Stimulated activated CD4-positive, alpha-beta T cell treated with anti-CD3 and anti-CD28 coated beads, Interleukin-12 subunit alpha, Interleukin-12 subunit beta, amount 100 ng/mL, for 48 hours (primary cell): ENCODE measurements at regions not wholly inside any gene's neighbourhood (a gene's known extent, or its start where the extent isn't known, plus 50 kb on each side); places are given as distances from the start of the nearest gene placed in this dataset.

ENCODE experiments used
- DNase-seq, 3 donors: peaks; one replicate each; pipeline ENCODE4 v3.0.0-alpha.2; 2020; ENCODE audit warnings: low read depth in 2 of 3, low spot score in 1 of 3

DNA sequence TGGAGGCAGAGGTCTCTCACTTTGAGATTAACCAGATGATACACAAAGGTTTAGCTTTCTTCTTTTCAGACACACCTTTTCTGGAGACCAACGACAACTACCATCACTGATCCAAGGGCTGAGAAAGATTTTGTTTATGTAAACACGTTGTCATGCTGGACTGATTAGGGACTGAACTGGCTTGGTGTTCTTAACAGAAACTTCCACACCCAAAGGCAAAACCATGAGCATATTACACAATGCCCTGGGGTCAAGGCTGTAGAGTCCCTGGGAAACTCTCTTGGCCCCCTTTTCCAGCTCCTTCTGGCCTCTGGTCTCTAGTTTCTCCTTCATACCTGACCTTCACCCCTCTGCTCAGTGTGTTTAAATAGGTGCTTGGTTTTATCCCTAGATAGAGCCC is 447.0 kb upstream of the TCF4 start:
- DNase-seq, result no peak

DNA sequence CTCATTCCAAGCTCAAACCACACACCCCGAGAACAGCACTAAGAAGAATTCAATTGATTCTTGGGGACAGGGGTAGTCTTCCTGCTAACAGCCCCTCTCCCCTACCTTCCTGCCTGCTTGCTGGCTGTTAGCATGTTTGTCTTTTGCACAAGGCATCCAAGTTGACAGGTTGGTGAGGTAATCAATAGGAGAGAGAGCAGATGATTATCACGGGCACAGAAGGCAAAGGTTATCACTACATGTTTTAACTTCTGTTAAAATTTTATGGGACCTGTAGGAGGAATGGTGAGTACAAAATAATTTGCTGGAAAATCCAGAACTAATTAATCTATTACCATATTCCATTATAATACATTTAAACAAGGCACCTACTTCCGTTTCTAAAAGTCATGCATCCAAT is 442.1 kb upstream of the TCF4 start:
- DNase-seq, result no peak

DNA sequence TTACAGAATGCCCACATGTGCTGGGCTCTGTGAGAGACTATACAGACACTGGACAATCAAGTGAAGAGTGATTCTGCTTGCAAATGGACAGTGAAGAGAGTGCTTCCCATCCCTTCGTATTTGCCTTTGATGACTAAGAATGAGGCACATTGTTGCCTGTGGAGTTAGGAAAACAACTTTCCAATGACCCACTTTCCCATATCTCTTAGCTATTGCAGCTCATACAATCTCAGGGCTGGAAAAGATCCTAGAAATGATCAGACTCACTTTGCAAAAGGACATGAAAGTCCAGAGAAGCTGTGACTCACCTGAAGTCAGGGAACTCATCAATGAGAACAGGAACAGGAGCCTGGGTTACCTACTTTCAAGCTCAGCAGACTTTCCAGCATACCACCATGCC is 440.5 kb upstream of the TCF4 start:
- no peak for DNase-seq

DNA sequence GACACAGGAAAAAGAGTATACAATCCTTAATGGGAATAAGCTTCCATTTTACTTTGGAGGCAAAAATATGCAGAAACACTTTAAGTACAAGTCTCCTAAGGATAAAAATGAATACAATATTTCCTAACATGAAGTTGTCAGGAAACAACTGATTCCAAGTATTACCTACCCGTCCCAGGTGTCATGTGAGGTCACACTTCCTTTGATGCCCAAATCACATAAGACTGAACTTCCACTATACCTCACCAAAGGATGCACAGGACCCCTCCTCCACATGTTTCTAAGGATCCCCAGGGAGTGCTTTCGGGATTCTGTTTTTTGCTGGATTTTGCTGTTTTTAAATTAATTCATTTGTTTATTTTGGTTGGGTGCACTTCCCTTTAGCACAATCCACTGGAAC is 438.5 kb upstream of the TCF4 start:
- no peak for DNase-seq

DNA sequence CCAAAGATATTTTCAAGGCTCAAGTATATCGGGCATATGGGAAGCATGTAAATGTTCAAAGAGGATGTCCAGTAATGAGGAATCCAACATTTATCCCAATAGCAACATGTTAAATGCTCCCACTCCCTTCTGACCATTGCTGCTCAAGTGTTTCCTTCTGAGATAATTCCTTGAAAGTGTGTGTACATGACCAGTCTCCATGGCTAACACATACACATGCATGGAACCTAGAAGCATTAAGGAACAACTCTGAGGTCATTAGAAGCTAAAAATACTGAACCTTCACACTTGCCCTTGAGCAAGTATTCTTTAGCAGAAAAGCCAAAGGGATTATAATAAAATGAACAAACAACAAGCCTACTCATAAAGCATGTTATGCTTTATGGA is 433.8 kb upstream of the TCF4 start:
- no peak for DNase-seq

DNA sequence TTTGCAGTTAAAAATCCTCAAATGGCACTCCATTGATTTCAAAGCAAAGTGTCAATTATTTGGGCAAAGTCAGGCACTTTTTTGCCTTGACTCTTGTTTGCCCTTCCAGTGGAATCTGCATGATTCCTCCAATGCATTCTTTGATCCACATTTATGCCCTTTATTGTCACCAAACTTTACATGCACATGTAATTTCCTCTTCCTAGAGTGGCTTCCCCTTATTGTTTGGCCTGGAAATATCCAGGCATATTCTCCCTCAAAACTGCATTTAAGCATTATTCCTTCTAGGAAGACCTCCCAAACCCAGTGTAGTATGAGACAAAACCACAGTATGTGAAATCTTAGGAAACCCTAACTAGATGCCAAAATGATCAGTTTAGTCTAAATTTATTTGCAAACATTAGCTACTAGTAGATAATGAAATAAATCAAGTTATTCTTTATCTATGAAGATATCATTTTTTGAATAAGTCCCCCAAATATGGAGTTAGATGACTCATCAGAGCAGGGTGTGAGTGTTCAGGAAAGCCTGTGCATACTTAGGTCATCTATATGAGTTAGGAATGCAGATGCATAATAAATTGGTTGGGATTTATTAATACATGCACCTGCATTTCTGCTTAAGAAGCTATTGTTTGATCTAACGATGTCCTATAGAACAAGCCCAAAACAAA is 433.3 kb upstream of the TCF4 start:
- no peak for DNase-seq

DNA sequence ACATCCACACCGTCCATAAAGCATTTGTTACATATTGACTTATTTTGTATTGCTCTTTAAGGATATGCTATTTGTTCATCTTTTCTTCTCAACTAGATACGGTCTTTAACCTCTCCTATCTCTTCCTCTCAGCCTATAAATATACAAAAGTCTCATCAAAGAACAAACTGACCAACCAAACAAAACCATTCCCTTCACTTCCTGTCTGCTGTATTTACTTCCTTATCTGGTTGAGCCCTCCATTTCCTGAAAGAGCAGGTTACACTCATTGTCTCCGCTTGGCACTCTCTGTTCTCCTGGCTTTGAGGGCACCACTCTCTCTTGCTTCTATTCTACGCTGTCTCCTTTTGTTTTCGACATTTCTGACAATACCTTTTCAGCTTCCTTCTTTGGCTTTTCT is 431.9 kb upstream of the TCF4 start:
- DNase-seq, result no peak

DNA sequence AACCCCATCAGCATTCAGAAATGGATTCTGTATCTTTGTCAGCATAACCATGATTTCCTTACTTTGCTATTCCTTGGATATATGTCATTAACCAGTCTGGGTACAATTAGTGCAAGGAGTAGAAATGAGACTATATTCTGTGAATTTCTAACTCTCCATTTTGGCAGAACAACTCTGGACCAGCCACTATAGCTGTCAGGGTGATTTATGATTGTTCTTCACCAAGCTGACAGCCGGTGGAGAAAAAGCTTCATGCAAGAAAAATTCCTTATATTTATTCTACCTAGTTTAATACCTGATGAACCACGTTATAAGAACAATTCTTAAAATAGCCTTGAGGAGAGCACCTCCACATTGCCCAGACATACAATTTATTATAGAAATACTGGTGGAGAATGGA is 431.2 kb upstream of the TCF4 start:
- DNase-seq, result no peak

DNA sequence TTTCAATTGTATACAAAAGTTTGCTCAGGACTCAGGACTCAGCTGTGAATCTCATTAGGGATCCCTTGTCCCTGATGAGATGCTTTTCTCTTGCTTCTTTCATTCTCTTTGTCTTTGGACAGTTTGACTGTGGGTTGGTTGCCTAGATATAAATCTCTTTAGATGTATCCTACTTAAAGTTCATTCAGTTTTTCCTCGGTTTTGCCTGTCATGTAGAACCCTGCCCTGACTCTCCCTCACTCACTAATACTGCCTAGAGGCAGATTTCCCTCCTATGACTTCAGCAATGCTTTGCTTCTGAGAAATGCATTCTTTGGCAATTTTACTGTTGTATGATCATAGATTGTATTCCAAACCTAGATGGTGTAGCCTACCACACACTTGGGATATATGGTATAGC is 421.4 kb upstream of the TCF4 start:
- no peak for DNase-seq

DNA sequence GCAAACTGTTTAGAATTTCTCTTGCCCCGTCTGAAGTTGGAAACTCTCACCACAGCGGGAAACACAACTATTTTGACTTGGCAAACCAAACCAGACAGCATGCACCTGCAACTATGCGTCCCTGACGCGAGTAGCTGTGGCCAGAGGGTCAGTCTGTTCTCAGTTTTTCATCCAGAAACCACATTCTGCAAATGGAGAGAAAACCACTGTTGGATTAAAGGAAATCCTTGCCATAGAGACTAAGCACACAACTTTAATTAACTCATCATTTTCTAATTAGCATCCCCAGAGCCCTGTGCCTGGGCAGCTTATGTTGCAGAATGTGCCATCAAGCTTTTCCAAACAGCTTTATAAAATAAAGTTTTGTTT is 415.7 kb upstream of the TCF4 start:
- no peak for DNase-seq

DNA sequence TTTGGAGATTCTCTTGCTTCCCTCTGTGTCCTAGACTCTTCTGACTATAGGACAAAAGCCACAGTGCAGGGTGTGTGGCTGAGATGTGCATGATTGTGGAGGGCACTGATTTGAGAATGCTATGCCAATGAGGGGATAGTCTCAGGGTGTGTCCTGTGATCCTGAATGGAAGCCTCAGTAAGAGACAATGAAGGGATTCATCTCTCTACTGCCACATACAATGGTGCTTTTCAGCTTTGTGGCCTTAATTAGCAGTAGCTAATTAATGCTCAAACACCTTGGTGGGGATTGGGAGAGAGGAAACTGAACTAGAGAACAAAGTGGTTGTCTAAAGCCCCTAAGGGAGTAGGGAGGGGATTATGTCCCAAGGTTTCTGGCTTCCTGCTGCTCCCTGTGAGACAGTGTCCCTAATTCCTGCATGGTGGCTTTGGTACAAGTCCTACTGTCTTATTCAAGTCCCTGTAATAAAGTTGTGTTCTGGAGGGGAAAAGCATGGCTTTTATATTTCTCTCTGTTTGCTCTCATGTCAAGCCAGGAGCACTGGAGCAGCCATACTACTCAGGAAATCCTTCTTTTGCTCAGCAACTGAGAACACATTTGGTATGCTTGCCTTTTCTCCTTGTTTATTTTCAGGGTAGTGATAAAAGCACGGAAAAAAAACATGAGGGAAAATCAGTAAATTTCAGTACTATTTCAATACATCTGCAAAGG is 415.2 kb upstream of the TCF4 start:
- DNase-seq, result no peak

DNA sequence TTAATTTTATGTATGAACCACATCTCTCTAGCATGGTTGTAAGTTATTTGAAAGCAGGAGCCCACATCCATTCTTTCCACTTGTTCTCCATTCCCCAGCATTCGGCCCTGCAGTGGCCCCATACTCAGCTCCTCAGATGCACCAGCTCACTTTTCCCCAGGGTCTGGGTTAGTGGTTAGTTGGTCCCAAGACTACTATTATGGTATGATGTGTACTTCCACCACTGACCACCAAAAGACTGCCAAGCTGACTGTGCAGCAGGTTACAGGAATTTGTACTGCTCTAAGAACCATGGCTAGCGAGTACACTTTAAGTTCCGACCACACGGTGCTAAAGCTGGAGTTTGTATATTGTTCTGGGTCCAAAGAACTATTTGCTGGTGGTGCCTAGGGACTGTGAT is 413.6 kb upstream of the TCF4 start:
- no peak for DNase-seq

DNA sequence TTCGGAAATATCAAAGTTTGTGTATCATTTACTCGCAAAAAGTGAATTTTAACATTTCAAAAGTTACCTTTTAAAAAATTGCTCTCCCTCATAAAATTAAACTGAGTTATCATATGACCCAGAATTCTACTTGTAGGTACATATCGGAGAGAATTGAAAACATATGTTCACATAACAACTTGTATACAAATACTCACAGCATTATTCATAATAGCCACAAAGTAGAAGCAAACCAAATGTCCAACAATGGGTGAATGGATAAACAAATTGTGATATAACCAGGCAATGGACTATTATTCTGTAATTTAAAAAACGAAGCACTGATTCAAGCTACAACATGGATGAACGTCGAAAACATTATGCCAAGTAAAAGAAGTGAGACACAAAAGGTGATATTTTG is 412.0 kb upstream of the TCF4 start:
- DNase-seq, result no peak

DNA sequence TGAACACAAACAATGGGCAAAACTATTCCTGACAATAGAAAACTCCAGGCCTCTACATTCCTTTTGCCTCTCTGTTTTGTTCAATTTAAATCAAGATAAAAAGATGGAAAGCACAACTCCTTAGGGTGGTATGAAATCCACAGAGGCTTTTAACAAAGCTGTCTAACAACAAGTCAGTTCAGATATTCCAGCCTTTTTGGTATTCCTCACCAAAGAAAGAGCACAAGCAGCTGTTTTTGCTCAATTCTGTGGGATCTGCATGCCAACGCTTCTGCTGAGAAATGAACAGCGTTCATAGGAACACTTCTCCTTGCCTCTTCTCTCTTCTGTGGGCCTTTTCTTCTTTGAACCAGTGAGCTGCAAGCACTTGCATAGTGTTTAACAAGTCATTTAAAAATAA is 411.6 kb upstream of the TCF4 start:
- DNase-seq, result no peak

DNA sequence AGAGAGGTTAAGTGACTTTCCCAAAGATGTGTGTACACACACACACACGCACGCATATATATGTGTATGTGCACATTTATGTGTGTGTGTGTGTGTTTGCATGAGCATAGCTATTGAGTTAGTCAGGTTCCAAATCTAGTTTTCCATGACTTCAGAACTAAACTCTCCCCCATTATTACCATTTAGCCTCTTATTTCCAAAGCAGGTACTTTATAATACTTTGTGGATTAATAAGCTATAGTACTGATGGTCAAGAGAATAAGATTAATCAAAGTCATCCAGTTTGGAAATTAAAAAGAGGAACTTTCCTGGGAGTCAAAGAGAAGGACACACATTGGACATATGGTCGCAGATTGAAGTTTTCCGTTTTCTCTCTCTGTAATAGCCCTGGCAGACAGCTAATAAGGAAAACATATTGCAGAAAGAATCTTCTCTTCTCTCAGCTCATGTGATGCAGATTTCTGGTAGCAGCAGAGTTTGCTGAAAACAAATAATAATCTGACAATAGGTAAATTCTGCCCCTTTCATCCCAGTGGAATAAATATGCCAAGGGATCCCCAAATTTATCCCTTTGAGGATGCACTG is 410.9 kb upstream of the TCF4 start:
- DNase-seq, result no peak

DNA sequence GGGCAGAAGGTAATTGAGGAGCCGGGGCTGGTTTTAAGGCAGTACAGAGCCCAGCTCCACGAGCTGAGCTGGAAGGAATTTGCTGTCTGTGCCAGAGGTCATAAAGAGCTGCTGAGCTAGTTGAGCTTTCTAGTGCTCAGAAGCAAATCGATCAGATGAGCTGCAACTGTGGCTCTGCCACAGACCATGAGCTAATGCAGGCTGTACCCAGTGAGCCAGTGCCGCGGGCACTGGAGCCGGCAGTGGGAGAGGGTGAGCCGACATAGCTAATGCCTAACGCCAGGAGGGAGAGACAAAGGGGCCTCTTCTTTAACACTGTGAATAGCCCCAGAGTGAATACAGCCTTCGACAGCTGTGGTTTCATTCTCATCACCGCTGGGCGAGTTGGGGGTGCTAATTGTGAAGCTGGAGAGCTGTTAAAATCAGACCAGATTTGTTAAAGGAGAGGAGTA is 410.1 kb upstream of the TCF4 start:
- DNase-seq, result no peak

DNA sequence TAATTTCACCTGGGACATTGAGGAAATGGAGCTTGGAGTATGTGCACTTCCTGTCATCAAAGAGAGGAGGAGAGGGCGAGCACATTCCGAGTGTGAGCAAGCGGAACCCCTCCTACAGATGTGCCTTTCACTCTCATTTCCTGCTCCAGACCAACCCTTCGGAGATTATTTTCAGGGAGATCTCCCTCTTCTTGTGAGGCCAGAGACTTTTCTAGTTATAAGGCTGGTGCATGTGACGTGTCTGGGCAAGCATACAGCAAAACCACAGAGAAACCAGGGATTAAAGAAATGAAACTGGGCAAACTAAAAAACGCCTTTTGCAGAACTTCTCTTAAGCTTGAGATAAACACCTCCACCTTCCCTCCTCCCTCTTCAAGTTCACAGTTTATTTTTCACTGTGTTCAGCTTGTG is 409.2 kb upstream of the TCF4 start:
- no peak for DNase-seq

DNA sequence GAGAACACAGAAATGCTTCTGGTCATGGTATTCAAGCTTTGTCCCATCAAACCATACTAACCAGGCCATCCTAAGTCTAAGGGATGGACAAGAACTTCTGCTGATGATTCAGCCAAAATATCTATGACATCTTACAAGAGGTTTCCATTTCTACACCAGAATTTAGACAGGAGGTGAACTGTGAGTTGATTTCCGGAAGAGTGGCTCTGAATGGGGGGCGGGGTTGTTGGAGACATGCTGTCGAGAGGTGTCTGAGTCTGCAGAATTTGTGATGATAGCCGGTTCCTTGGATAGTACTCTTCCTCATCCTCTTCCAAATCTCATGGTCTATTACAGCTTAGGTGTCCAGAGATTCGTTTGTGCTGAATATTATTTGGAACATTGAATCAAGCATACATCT is 408.7 kb upstream of the TCF4 start:
- no peak for DNase-seq

DNA sequence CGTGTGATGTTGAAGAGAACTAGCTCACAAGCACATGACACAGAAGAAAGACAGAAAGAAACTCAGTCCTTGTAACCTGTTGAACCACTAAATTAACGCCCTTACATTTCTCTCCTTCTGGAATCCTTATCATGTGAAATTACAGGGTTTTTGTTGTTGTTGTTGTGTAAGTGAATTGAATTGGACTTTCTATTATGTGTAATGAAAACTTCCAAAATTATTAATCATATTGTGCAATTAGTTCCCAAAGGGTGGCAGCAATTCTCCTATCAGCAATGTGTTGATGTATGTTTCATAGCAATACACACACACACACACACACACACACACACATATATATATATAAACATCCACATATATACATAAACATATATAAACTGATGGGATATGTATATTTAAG is 402.2 kb upstream of the TCF4 start:
- no peak for DNase-seq

DNA sequence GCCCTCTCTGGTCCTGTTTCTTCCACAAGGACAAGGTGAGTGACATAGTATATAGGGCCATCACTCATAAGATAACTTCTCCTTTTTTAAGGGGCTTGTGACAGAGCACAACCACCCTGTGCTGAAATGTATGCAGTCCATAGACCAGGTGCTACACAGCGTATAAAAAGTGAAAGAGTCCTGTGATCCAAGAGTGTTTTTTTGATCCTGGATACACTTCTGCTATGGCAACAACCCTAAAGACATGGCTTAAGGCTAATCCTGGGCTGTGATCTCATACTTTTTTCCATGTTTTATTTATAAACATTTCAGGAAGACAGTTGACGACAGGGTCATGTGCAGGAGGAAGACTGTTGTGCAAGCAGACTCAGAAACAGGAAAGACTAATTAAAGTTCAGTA is 400.5 kb upstream of the TCF4 start:
- no peak for DNase-seq

DNA sequence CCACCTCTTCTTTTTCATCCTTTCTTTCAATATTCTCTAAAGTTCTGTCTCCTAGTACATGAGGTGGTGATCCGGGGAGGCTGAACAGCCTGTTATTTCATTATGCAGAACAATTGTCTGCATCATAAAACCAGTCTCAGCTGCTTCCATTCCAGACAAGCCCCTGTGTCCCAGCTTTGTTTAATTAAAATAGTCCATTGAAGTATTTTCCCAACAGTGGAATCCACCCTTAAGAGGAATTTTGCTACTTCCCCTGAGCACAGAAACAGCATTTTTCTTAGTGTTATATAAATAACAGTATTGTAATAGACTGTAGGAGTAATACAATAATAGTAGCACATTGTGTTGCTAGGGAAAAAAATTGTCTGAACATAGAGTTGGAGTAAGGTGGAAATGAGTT is 395.4 kb upstream of the TCF4 start:
- DNase-seq, result no peak

DNA sequence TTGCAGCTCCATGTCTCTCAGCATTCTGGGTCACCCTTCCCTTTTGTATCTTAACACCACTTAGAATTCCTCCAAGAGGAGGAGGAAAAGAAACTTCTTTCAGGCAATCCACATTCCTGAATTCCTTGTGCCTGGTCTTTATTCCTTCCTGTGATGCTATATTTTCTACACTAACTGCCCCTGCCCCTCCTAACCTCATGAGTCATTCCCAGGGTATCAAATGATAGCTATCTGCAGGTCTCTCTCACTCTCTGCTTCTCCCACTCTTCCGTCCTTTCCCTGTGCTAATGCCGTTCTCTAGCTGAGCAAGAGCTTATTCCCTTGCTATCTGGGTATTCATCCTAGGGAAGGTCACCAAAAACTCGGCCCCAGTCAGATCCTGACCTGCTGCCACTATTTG is 395.0 kb upstream of the TCF4 start:
- DNase-seq, result no peak
